Left lung (tissue), 4 donors: ENCODE measurements at regions not wholly inside any gene's neighbourhood (a gene's known extent, or its start where the extent isn't known, plus 50 kb on each side); places are given as distances from the start of the nearest gene placed in this dataset.

Experiments
- ATAC-seq: fragments of 200-7000 bp; cut with Tn5 transposase; one replicate; pipeline ENCODE4 v1.9.1; 2020; ENCODE audit warnings: moderate library complexity
- DNase-seq, 4 donors: peaks; one replicate each; pipeline ENCODE4 v3.0.0-alpha.2; 2013 to 2020
- H3K27ac ChIP-seq, 2 donors: fragments of 200-600 bp; sonication (generic) in 1 of 2; one replicate each; pipeline versions ENCODE4 v1.5.0 to v1.8.0; 2020 to 2021
- H3K27me3 ChIP-seq, 2 donors: fragments of 200-600 bp; sonication (generic) in 1 of 2; one replicate each; pipeline versions ENCODE4 v1.5.0 to v1.8.0; 2020 to 2021
- H3K36me3 ChIP-seq, 2 donors: fragments of 200-600 bp; sonication (generic) in 1 of 2; one replicate each; pipeline versions ENCODE4 v1.5.0 to v1.8.0; 2020 to 2021
- H3K4me1 ChIP-seq, 2 donors: fragments of 200-600 bp; one replicate each; pipeline ENCODE4 v1.8.0; 2021
- H3K4me3 ChIP-seq, 2 donors: fragments of 200-600 bp; sonication (generic) in 1 of 2; one replicate each; pipeline versions ENCODE4 v1.5.0 to v1.8.0; 2020 to 2021; ENCODE audit warnings: mild to moderate bottlenecking in 1 of 2
- H3K9me3 ChIP-seq, 2 donors: fragments of 200-600 bp; sonication (generic) in 1 of 2; one replicate each; pipeline versions ENCODE4 v1.5.0 to v1.8.0; 2020 to 2021
- CTCF ChIP-seq, 2 donors: fragments of 200-600 bp; sonication (generic) in 1 of 2; IDR thresholded peaks; one replicate each; pipeline versions ENCODE4 v1.5.0 to v1.8.0; 2021; ENCODE audit warnings: antibody characterized with exemption in 2 of 2
- intact Hi-C, 2 donors: fragments of 100-400 bp; cut with DNase I; formaldehyde crosslinking; loops; one replicate each; pipeline versions ENCODE4 v1.11.2 to v1.14.2; 2022
- donor health status: DM: no; HTN: yes; CAD: no.
- donor health status: DM: no; HTN: no; CAD: no.

- Histone ChIP-seq H3K4me3 (no peak overlapping the region), H3K9me3 (no peaks in the 10 kb centered on the region), H3K27me3 (no peaks in the 10 kb centered on the region), H3K4me1 (no peaks in the 10 kb centered on the region), H3K27ac (no peak overlapping the region), H3K36me3 (no peaks in the 10 kb centered on the region)
- DNase-seq, result no peak
- no peak for TF ChIP-seq CTCF (IDR thresholded peaks at IDR 0.05)
- intact Hi-C loops, result no loop called here
- ATAC-seq, result no peak
Observed at GRCh38 chr10:90328459-90328858, 529.4 kb downstream of the HTR7 start.

- intact Hi-C loops, result no loop called here
- Histone ChIP-seq H3K4me1 (no peaks in the 10 kb centered on the region), H3K36me3 (no peaks in the 10 kb centered on the region), H3K27ac (no peak overlapping the region), H3K27me3 (no peaks in the 10 kb centered on the region), H3K9me3 (no peaks in the 10 kb centered on the region), H3K4me3 (no peak overlapping the region)
- DNase-seq (no peak), ATAC-seq (no peak)
- no peak for TF ChIP-seq CTCF (IDR thresholded peaks at IDR 0.05)
Observed at GRCh38 chr10:90328896-90329295, 528.9 kb downstream of the HTR7 start.

- Histone ChIP-seq H3K9me3 (peaks cover 0 to 3% of the 10 kb centered on the region in 2 donors), H3K27me3 (no peaks in the 10 kb centered on the region), H3K27ac (no peak overlapping the region), H3K36me3 (no peaks in the 10 kb centered on the region), H3K4me3 (no peak overlapping the region), H3K4me1 (no peaks in the 10 kb centered on the region)
- ATAC-seq, result no peak
- TF ChIP-seq CTCF (IDR thresholded peaks at IDR 0.05), result no peak
- intact Hi-C loops, result no loop called here
- DNase-seq, result no peak
Observed at GRCh38 chr10:90337316-90337715, 520.5 kb downstream of the HTR7 start.

GRCh38 chr10:90342480-90342879, 515.4 kb downstream of the HTR7 start:
- Histone ChIP-seq H3K27ac (no peak overlapping the region), H3K9me3 (no peaks in the 10 kb centered on the region), H3K4me3 (no peak overlapping the region), H3K4me1 (no peaks in the 10 kb centered on the region), H3K36me3 (no peaks in the 10 kb centered on the region), H3K27me3 (no peaks in the 10 kb centered on the region)
- DNase-seq (no peak), ATAC-seq (no peak)
- intact Hi-C loops, result no loop called here
- TF ChIP-seq CTCF (IDR thresholded peaks at IDR 0.05), result no peak

- Histone ChIP-seq H3K4me1 (no peaks in the 10 kb centered on the region), H3K36me3 (no peaks in the 10 kb centered on the region), H3K27ac (no peak overlapping the region), H3K9me3 (no peaks in the 10 kb centered on the region), H3K27me3 (no peaks in the 10 kb centered on the region), H3K4me3 (no peak overlapping the region)
- no peak for DNase-seq
- TF ChIP-seq CTCF (IDR thresholded peaks at IDR 0.05), result no peak
- ATAC-seq, result no peak
- intact Hi-C loops, result no loop called here
Observed at GRCh38 chr10:90344226-90344625, 513.6 kb downstream of the HTR7 start.
